NOMO-1 (cell line): ENCODE measurements at regions not wholly inside any gene's neighbourhood (a gene's known extent, or its start where the extent isn't known, plus 50 kb on each side); places are given as distances from the start of the nearest gene placed in this dataset.

ENCODE experiments used
- DNase-seq, 2 experiments: peaks; one replicate each; lab custom pipeline; 2025; ENCODE audit not compliant: unreplicated experiment in 2 of 2; lab: John Stamatoyannopoulos, UW

DNA sequence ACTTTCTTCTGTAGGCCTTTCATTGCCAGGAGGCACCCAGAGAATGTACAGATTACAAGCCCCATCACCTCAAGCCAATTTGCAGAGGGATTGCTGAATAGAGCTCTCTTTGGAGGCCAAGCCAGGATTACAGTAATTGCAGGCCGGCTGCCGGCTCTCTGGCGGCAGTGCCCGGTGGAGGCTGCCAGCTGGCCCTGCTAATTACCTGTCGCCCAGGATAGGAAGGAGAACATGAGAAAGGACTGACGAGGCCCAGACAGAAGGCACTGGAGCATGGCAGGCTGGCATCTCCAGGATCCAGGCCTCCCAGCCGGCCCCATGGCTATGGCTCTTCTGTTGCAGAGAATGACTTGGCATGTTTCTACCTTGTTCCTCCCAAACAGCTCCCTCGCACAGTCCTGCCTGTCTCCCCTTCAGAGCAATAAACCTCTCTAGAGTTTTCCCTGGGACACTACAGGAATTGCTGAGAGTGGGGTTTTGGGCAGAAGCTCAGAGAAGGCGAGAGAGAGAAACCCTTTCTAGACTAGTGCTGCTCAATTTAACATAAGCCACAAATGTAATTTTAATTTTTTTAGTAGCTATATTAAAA is 273.6 kb upstream of the PROK2 start:
- no peak for DNase-seq

DNA sequence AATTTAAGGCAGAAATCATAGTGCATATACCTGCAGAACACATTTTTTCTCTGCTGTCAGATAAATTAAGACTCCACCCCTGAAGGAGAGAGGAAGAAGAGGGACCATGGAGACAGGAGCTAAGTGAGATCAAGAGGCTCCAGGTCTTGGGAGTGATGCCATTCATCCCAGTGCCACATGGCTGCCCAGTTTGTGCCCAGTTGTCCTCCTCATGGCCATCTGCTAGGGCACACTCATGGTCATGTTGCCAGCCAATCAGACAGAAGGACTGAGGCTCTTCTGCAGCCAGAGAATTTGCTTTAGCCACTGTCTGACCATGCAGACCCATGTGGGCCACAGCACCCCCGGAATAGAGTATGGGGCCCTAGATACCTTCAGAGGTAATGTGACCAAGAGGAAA is 270.5 kb upstream of the PROK2 start:
- DNase-seq = no peak

DNA sequence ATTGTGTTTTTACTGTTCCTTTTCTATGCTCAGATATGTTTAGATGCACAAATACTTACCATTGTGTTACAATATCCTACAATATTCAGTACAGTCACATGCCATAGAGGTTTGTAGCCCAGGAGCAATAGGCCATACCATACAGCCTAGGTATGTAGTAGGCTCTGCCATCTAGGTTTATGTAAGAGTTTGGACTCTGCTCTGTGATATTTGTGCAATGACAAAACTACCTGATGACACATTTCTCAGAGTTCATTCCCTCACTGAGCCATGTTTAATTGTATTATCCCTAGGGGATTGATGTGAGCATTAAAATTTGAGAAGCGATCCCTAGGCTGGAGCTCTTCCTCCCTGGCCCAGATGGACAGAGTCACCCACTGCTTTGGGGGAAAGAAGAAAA is 270.0 kb upstream of the PROK2 start:
- no peak for DNase-seq

DNA sequence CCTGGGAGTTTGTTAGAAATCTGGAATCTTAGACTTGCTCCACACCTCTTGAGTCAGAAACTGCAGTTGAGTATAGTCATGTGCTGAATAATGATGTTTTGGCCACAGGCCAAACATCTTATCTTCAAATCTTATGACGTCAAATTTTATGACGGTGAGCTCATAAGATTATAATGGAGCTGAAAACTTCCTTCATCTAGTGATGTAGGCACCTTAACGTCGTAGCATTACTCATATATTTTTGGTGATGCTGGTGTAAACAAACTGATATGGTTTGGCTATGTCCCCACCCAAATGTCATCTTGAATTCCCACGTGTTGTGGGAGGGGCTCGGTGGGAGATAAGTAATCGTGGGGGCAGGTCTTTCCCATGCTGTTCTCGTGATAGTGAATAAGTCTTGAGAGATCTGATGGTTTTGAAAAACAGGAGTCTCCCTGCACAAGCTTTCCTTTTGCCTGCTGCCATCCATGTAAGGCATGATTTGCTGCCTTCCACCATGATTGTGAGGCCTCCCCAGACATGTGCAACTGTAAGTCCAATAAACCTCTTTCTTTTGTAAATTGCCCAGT is 268.0 kb upstream of the PROK2 start:
- no peak for DNase-seq

DNA sequence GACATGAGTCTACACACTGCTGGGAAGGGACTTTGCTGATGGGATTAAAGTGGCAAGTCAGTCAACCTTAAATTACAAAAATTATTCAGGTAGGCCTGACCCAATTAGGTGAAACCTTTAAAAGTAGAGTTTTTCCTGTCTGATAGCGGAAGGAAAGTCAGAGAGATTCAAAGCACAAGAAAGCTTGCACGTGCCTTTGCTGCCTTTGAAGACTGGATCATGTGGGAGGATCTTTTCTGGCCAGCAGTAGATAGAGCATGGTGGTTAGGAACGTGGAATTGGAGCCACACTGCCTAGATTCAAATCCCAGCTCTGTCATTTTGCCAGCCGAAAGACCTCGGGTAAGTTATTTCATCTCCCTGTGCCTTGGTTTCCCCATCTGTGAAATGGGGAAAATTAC is 265.8 kb upstream of the PROK2 start:
- DNase-seq = no peak

DNA sequence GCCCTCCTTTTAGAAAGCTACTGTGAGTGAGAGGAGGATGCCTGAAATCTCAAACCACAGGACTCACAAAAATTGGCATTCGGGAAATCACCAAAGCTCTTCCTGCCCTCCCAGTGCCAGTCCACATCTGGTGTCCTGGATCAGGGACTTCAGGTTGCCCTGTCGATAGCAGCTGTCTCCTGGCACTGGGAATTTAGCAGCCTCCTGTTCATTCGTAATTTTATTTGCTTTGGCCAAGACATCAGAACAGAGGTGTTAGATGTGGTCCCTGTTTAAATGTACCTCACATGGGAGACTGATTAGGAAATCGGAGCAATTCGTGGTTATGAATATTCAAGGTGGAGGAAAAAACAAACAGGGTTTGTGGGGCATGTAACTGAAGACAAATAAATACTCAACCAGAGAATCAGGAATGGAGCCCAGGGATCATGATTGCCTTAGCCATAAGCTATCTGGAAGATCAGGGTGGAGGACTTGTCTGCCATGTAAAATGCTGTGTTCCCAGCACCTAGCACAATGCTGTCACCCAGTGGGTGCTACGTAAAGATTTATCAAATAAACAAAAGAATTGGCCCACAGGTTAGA is 265.2 kb upstream of the PROK2 start:
- DNase-seq = no peak

DNA sequence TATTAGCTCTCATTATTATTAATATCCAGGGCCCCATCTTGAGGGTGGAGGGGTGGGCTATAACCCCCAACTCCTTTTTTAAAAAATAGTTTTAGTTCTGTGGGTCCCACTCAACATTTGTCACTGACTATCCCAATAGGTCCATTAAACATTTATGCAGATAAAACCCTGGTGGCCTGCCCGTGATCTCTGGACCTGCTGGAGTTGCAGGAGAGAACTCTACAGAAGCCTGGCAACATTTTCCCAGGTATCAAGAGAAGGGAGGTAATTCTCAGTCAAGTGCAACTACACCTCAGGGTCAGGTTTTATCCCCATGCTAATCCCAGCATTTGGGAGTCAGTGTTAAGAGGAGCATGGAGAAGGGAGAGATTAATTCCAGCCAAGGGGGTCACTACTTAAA is 264.4 kb upstream of the PROK2 start:
- no peak for DNase-seq

DNA sequence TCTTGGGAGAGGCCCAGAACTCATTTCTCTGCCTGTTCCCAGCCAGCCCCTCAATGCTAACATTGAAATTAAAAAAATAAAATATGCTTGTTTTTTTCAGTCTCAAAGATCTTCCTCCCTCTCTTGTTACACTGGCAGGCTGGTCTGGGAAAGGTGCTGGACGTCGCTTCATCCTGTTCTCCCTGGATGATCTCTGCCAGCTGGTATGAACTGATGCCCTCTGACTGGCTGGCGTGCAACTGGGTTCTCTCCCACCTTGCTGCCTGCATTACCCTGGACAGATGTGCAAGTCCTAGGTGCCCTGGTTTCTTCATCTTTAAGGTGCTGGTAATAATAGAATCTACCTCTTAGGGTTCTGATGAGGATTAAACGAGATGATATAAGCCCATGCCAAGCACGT is 263.9 kb upstream of the PROK2 start:
- no peak for DNase-seq

DNA sequence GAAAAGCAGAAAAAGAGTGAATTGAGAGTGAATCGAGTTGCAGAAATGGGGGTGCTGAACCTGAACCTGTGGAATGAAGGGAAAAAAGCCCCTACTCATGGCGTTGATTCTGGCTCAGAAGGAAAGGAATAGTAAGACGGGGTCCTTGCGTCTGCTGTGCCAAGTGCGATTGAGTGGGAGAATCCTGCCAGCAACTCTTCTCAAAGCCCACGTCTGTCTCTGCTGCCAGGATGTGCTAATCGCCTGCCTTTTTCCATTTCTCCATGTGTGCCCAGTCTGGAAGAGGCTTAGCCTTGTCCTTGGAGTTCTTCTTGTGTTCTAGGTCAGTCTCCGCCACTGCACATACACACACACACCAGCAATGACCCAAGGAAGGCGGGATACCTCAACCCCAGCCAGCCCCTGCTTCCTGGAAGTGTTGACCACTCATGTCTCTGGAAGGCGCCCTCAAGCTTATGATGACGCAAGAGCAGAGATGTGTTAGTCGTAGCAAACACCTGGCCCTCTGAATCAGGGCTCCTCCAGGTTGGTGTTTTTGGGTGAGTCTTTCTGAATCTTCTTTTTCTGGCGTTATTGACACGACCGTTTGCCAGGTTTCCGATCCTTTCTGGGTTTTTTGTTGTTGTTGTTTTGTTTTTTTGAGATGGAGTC is 262.4 kb upstream of the PROK2 start:
- DNase-seq = no peak

DNA sequence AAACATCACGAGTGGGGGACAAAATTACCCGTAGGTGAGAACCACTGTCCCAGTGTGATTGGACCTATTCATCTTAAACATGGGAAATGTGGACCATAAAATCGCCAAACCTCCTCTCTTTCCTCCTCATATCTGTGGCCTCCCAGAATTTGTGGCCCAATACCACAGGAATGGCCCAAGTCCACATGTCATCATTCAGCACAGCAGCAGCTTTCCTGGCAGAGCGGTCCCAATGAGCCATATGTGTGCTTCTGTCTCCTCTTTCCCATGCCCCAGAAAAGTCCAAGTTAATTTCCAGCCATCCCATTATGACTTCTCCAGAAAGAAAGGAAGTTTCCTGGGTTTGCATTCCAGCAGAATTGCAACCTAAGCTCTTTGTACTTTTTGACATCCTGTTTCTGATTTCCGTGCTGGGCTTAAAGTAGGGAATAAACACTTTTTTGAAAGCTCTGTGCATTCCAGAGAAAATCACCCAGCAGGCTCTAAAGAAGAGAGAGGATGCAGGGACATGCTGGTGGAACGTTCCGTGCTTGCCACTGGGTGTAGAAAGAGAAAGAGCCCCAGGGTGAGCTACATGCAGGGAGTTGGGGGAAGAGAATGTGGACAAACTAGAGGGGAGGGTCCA is 259.4 kb upstream of the PROK2 start:
- DNase-seq = no peak

DNA sequence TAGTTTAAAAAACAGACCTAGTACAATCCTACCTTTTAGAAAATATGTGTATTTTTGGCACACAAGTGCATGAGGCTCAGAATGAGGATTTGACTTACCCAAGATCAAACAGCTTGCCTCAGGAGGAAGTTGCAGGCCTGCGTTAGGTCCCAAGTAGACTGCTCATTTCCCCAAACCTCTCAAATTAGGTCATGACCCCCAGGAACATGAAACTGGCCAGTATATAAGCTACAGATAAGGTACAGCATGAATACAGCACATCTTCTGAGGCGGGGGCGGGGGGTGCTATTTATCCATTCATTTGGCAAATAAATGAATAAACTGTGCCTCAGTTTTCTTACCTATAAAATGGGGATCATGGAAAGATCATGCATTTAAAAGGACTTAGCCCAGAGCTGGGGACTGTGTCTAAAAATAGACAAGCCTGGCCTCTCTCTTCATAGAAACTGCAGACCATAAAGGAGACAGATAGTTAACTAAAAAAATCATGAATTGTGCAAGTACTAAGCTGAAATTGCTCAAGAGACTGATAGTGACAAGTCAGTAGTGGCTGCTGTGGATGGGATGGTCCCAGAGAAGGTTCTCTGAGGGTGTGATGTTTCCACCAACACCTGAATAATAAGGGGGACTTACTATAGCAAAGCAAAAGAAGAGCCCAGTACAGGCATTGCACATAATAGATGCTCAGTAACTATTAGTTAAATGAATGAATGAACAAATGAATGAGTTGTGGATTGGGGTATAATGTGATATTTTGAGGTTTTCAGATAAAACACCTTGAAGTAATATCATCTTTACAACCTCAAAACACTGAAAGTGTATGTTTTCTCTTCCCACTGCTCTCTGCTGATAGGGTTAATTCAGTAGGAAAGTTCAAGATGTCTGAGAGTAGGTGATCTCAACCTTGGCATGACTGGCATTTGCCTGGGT is 258.5 kb upstream of the PROK2 start:
- DNase-seq = peak; percentile 74 to 90

DNA sequence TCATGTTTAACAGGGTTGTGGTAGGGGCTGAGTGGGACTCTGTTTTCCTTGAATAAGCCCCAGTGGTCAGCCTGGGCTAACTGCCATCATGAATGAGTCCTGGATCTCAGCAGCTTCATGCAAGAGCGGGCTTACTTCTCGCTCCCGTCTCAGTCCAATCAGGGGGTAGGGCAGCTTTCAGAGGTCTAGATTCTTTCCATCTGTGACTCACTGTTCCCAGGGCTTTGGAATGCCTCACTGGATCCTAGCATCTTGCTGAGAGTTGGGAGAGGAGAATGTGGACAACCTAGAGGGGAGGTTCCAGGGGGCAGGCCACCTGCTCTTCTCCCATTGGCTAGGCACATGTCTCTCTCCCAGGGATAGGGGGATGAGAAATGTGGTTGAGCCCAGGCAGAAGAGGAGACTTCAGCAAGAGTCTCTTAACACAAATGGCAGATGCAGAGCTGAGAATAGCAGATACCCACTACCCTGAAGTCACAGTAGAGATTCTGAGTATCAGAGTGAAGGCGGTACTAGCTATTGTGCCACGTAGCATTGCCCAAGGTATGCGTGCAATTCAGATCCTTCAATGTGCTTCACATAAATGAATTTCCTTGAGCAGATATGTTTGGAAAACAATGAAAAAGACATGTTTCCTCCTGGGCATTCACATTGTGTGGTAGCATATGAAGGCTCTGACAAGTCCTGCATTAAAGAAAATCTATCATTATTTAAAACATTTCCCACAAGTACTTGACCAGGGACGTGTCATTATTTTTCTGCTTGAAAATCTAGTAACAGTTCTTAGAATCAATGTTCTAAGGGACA is 257.7 kb upstream of the PROK2 start:
- peak in 1 of 2 experiments; percentile 13 for DNase-seq

DNA sequence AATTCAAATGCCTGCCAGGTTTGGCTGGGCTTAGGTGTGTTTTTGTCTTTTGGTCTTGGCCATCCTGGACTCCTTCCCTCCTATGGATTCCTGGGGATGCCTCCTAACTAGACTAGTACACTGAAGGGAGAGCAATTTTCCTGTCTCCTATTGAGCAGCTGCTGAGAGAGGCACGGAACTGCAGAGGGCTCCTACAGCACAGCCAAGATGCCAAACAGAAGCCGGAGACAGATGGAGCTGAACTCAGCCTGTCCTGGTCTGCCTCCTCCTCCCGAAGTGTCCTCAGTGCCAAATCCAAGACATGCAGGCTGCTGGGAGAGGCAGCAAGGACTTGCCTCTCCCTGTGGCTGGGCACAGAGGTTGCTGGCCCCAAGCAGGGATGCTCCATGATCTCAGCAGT is 256.6 kb upstream of the PROK2 start:
- DNase-seq = no peak

DNA sequence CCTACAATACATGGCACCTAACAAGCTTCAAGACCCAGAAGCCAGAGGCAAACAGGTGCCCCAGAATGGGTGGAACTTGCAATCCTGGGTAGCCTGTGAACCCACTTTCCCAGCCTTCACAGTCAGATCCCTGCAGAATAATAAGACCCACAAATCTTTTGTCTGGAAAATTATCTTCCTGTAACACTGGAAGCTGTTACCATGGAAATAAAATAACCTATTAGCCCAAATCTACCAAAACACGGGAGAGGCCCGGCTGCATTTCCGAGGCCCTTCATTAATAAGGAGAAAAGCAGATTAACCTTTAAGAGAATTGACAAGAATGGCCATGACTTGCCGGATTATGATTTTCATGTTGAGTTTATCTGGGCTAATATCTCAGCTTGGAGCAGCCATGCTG is 256.1 kb upstream of the PROK2 start:
- no peak for DNase-seq

DNA sequence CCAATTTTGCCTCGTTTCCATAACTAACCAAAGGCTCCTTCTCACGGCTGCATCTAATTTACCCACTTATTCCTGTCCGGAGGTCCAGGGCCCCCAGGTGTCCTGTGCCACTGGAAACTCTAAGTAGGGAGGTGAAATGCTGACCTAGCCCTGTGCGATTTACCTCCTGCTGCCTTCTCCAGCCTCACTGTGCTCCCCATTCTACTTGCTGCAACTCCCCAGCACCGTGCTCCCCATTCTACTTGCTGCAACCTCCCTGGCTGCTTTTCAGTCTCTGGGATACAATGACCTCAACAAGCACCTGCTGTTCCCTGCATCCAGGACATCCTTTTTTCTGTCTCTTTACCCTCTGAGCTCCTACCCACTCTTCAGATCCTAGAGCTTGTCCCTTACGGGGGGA is 254.7 kb upstream of the PROK2 start:
- no peak for DNase-seq

DNA sequence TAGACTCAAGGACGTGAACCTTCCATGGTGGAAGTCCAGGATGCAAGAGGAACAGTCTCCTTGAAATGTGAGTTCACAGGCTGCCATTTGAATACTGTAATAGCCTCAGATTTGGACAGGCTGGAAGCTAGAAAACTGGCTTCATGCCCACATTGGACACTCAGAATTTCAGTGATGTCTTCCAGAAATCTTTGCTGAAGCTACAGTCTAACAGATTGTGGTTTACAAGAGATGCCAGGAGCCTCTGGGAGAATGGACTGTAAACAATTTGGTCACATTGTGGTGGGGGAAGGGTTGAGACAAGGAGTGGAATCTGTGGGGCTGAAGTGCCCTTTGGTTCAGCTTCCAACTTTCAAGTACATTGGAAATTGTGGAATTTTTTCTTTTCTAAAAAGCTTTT is 252.0 kb upstream of the PROK2 start:
- no peak for DNase-seq

DNA sequence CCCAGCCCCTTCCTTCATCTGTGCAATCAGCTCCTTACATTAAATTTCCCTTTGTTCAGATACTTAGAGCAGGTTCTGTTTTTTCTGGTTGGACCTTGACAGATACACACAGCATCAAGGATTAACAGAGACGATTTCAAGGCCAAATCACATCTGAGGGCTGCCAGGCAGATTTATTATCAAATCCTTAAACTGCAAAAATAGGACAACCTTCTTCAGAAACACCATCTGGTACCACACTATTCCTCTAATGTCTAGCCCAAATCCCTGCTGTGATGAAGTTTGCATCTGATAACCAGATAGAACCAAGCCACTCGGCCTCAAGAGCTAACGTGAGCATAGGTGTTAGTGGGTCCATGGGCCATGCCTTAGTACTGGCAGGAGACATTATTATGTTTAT is 250.7 kb upstream of the PROK2 start:
- DNase-seq = no peak

DNA sequence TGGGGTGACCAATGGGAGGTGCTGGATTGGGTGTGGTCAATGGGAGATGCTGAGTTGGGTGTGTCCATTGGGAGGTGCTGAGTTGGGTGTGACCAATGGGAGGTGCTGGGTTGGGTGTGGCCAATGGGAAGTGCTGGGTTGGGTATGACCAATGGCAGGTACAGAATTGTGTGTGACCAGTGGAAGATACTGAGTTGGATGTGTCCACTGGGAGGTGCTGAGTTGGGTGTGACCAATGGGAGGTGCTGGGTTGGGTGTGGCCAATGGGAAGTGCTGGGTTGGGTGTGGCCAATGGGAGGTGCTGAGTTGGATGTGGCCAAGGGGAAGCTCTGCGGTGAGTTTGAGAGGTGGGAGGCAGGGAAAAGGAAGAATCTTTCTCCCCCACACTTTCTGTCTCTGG is 250.0 kb upstream of the PROK2 start:
- no peak for DNase-seq

DNA sequence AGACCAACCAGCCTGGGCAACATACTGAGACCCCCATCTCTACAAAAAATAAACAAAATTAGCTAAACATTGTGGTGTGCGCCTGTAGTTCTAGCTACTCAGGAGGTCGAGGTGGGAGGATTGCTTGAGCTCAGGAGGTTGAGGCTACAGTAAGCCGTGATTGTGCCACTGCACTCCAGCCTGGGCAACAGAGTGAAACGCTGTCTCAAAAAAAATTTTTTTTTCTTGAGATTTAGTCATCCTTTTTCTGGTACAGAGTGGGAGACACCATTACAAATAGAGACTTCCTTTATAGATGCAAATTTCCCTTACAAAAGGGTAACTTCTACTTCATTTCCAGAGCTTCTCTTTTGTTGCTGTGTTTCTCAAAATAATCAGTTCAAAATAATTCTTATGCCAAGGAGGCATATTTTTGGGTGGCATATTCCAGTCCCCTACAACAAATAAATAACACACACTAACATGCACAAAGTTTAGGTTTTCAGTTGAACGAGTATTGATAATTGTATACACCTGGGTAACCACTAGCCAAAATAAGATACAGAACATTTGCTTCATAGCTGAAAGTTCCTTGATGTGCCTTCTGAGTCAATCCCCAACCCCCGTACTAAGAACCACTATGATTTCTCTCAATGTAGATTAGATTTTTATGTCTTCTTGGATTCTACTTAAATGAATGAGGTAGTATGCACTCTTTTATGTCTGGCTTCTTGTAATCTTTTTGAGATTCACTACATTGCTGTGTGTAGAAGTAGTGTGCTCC is 248.9 kb upstream of the PROK2 start:
- DNase-seq = no peak
